A549 (cell line): ENCODE measurements at regions not wholly inside any gene's neighbourhood (a gene's known extent, or its start where the extent isn't known, plus 50 kb on each side); places are given as distances from the start of the nearest gene placed in this dataset.

Experiments used
- CTCF ChIP-seq: fragments of >200 bp; sonication (Bioruptor Twin); formaldehyde crosslinking; IDR thresholded peaks from 3 replicates; pipeline ENCODE4 v1.5.1; 2016
- E2F6 ChIP-seq: IDR thresholded peaks from 2 replicates; pipeline ENCODE4 v1.6.1; 2012; ENCODE audit warnings: low read depth, borderline replicate concordance
- MAX ChIP-seq: IDR thresholded peaks from 2 replicates; pipeline ENCODE4 v1.6.1; 2012
- NR3C1 ChIP-seq: fragments of >200 bp; sonication (Bioruptor Twin); formaldehyde crosslinking; IDR thresholded peaks from 3 replicates; pipeline ENCODE4 v1.6.1; 2017
- PBX3 ChIP-seq: IDR thresholded peaks from 2 replicates; pipeline ENCODE4 v1.6.1; 2012
- POLR2A ChIP-seq: IDR thresholded peaks from 2 replicates; pipeline ENCODE4 v1.6.1; 2012; ENCODE audit warnings: mild to moderate bottlenecking, low read length
- REST ChIP-seq: fragments of 200-600 bp; sonication (generic); IDR thresholded peaks from 2 replicates; pipeline ENCODE4 v1.6.1; 2016; ENCODE audit warnings: antibody characterized with exemption, mild to moderate bottlenecking, moderate library complexity

GRCh38 chr10:84755311-84755710 is 426.9 kb downstream of the CCSER2 start:
- TF ChIP-seq CTCF (no peak), MAX (no peak), POLR2A (no peak), E2F6 (no peak), PBX3 (no peak), REST (no peak), NR3C1 (no peak)
